Calu3 (cell line): ENCODE measurements at regions not wholly inside any gene's neighbourhood (a gene's known extent, or its start where the extent isn't known, plus 50 kb on each side); places are given as distances from the start of the nearest gene placed in this dataset.

ENCODE experiments used
- BruUV-seq: library from RNA; stranded (reverse); fragments of 400-500 nt; replicated peaks from 2 replicates; lab custom pipeline; 2021; lab: Mats Ljungman, UMichigan
- CTCF ChIA-PET: fragments of 300-600 bp; sonication (Branson Sonifier 250); formaldehyde crosslinking; loops from one replicate; lab custom pipeline; 2022; ENCODE audit warnings: antibody characterized with exemption; lab: Charles Lee
- DNase-seq: peaks from one replicate; pipeline ENCODE4 v3.0.0; 2022
- H3K27ac Mint-ChIP-seq: one replicate; pipeline ENCODE4 v1.8.0; 2022; ENCODE audit warnings: mixed read lengths; ENCODE audit not compliant: unreplicated experiment
- H3K27me3 Mint-ChIP-seq: one replicate; pipeline ENCODE4 v1.8.0; 2022; ENCODE audit warnings: mixed read lengths; ENCODE audit not compliant: unreplicated experiment
- H3K36me3 Mint-ChIP-seq: one replicate; pipeline ENCODE4 v1.8.0; 2022; ENCODE audit warnings: mild to moderate bottlenecking, moderate library complexity, mixed read lengths; ENCODE audit not compliant: insufficient read depth, unreplicated experiment
- H3K4me1 Mint-ChIP-seq: one replicate; pipeline ENCODE4 v1.8.0; 2022; ENCODE audit warnings: mild to moderate bottlenecking, low read depth, mixed read lengths; ENCODE audit not compliant: unreplicated experiment
- H3K4me3 Mint-ChIP-seq: one replicate; pipeline ENCODE4 v1.8.0; 2022; ENCODE audit warnings: mild to moderate bottlenecking, low read depth, moderate library complexity, mixed read lengths; ENCODE audit not compliant: unreplicated experiment
- H3K9me3 Mint-ChIP-seq: one replicate; pipeline ENCODE4 v1.8.0; 2022; ENCODE audit warnings: low read depth, mixed read lengths; ENCODE audit not compliant: unreplicated experiment
- intact Hi-C: fragments of 100-400 bp; cut with micrococcal nuclease; formaldehyde crosslinking; loops from one replicate; pipeline ENCODE4 v1.10.0; 2022; ENCODE audit not compliant: unreplicated experiment
- TF ChIP-seq, protein P1 (sequence below): fragments of 200-600 bp; IDR thresholded peaks from one replicate; pipeline ENCODE4 v1.8.0; 2022; ENCODE audit warnings: antibody characterized with exemption; ENCODE audit not compliant: unreplicated experiment

DNA sequence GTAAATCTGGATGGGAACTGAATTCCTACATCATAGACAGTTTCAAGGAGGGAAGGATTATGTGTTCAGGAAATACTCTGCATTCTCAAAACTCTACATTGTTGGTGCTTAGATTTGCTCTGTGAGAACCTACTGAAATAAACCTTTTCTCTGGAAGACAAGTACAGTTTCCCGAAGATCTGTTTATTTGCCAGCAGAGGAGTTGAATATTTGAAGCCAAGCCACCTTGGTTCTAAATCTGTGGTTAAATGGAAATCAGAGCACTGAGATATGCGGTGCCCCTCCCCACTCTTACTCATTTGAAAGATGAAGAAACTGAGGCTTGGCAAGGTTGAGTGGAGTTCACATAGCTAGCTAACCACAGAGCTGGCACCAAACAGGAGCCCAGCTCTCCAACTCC is 146.3 kb upstream of the CTAGE1 start:
- DNase-seq, result no peak
- Mint-ChIP-seq H3K9me3 (no peaks in the 10 kb centered on the region), H3K4me1 (peaks cover 40% of the 10 kb centered on the region), H3K36me3 (peaks cover 14% of the 10 kb centered on the region), H3K27me3 (no peaks in the 10 kb centered on the region), H3K27ac (no peak overlapping the region), H3K4me3 (no peak overlapping the region)
- CTCF ChIA-PET, result interaction anchor here (0.7 to 1.4 kb wide), 4 partner anchors 12 to 391 kb away, joined by 3 to 8 read pairs (median 4); no protein-coding TSS in a partner anchor
- intact Hi-C loops, result loop anchor here (5.0 to 10.0 kb wide), 4 partner anchors 151 to 667 kb away; no protein-coding TSS in a partner anchor
- BruUV-seq, result no TSS peak
- TF ChIP-seq, protein P1, sequence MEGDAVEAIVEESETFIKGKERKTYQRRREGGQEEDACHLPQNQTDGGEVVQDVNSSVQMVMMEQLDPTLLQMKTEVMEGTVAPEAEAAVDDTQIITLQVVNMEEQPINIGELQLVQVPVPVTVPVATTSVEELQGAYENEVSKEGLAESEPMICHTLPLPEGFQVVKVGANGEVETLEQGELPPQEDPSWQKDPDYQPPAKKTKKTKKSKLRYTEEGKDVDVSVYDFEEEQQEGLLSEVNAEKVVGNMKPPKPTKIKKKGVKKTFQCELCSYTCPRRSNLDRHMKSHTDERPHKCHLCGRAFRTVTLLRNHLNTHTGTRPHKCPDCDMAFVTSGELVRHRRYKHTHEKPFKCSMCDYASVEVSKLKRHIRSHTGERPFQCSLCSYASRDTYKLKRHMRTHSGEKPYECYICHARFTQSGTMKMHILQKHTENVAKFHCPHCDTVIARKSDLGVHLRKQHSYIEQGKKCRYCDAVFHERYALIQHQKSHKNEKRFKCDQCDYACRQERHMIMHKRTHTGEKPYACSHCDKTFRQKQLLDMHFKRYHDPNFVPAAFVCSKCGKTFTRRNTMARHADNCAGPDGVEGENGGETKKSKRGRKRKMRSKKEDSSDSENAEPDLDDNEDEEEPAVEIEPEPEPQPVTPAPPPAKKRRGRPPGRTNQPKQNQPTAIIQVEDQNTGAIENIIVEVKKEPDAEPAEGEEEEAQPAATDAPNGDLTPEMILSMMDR, result no peak

DNA sequence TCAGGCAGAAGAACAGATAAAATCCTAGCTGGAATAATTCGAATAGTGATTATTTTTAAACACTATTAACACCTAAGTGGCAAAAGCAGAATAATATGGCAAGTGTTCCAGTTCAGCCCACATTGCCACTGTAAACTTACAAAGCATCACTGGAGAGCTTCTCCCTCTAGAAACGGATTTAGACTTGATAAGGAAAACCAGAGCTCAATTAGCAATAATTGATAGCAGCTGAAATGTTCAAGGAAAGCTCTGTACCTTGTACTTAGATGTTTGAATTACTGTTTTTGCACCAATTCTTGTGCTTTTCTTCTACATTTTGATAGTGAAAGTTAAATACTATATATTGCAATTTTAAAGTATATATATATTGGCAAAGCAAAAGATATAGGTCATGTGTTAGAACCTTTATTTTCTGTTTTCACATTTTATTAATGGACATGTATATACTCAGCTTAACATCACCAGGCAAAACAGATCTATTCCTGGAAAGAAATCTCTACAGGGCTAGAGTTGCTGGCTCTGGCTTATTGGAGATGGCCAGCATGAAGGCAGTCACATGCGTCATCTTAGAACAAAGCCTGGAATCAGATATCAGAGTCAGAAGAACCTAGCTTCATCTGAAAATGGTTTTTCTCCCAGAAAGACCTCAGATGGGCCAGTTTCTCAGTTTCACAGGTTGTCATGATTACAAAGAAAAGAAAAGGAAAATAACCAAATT is 149.1 kb upstream of the CTAGE1 start:
- TF ChIP-seq, protein P1, result no peak
- DNase-seq, result no peak
- H3K27me3 Mint-ChIP-seq, result no peaks in the 10 kb centered on the region
- no peaks in the 10 kb centered on the region for H3K36me3 Mint-ChIP-seq
- no peak overlapping the region for H3K27ac Mint-ChIP-seq
- H3K4me1 Mint-ChIP-seq, result peaks cover 23% of the 10 kb centered on the region
- BruUV-seq, result no TSS peak
- intact Hi-C loops, result loop anchor here (10.0 kb wide), 1 partner anchor 148 kb away; no protein-coding TSS in a partner anchor
- peaks cover 3% of the 10 kb centered on the region for H3K9me3 Mint-ChIP-seq
- no peak overlapping the region for H3K4me3 Mint-ChIP-seq
- CTCF ChIA-PET, result interaction anchor here (0.7 to 0.9 kb wide), 2 partner anchors 140 to 183 kb away, joined by 3 to 5 read pairs; no protein-coding TSS in a partner anchor

DNA sequence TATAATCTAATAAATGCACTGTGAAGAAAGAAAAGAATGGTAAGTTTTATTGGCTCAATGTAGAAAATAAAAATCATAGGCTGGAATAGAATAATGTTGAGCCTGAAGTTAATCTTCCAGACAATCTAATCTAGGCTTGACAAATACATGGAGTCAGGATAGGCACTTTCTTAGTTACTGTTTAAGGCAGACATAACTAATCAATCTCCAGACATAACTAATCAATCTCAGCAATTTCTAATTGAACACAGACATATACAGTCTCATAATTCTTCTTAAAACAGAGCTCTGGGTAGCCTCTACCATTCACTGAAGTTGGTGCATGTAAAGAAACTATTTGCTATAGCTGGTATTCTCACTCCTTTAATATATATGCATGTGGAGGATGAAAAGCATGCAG is 150.1 kb upstream of the CTAGE1 start:
- no peaks in the 10 kb centered on the region for H3K36me3 Mint-ChIP-seq
- H3K4me1 Mint-ChIP-seq, result peaks cover 18% of the 10 kb centered on the region
- no peak overlapping the region for H3K4me3 Mint-ChIP-seq
- no peak for DNase-seq
- no TSS peak for BruUV-seq
- H3K9me3 Mint-ChIP-seq, result peaks cover 3% of the 10 kb centered on the region
- CTCF ChIA-PET, result interaction anchor here (0.7 kb wide), 1 partner anchor 184 kb away, joined by 5 read pairs; no protein-coding TSS in a partner anchor
- no peak overlapping the region for H3K27ac Mint-ChIP-seq
- H3K27me3 Mint-ChIP-seq, result no peaks in the 10 kb centered on the region
- TF ChIP-seq, protein P1, result no peak
- intact Hi-C loops, result loop anchor here (10.0 kb wide), 1 partner anchor 147 kb away; no protein-coding TSS in a partner anchor

DNA sequence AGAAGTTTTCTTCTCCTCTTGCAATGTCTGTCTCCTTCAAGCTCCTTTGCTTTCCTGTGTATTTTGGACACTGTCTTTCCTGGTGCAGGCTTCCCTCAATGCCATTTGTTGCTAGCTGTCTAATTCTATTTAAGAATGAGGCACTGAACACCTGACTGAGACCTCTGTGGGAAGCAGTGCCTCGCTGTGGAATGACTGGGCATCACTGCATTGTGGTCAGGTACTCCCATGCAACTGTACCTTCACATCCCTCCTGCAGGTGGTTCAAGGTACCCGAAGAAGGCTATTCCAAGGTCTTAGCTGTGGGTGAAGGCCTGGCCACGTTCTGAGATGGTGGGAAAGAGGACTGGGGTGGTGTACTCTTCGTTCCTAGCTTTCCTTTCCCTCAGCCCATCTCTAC is 152.8 kb upstream of the CTAGE1 start:
- H3K27ac Mint-ChIP-seq, result no peak overlapping the region
- BruUV-seq, result no TSS peak
- intact Hi-C loops, result no loop called here
- DNase-seq, result no peak
- H3K9me3 Mint-ChIP-seq, result peaks cover 3% of the 10 kb centered on the region
- H3K36me3 Mint-ChIP-seq, result no peaks in the 10 kb centered on the region
- H3K4me3 Mint-ChIP-seq, result no peak overlapping the region
- H3K27me3 Mint-ChIP-seq, result no peaks in the 10 kb centered on the region
- TF ChIP-seq, protein P1, result no peak
- CTCF ChIA-PET, result no interaction called here
- H3K4me1 Mint-ChIP-seq, result no peaks in the 10 kb centered on the region
